Tibial artery (tissue), 4 donors: ENCODE measurements at regions not wholly inside any gene's neighbourhood (a gene's known extent, or its start where the extent isn't known, plus 50 kb on each side); places are given as distances from the start of the nearest gene placed in this dataset.

Experiments
- DNase-seq, 2 donors: peaks; one replicate each; pipeline ENCODE4 v3.0.0-alpha.2; 2019
- H3K27ac ChIP-seq, 2 donors: fragments of 200-600 bp; sonication (generic) in 1 of 2; 1 replicate in 1 of 2; 2 replicates in 1 of 2; pipeline ENCODE4 v1.5.1; 2018 to 2019; ENCODE audit warnings: mild to moderate bottlenecking in 1 of 2
- H3K27me3 ChIP-seq, 2 donors: fragments of 200-600 bp; sonication (generic) in 1 of 2; one replicate each; pipeline versions ENCODE4 v1.5.1 to v1.6.0; 2016 to 2019
- H3K36me3 ChIP-seq, 3 donors: fragments of 200-600 bp; sonication (generic) in 2 of 3; one replicate each; pipeline ENCODE4 v1.5.1; 2016 to 2019; ENCODE audit warnings: mild to moderate bottlenecking in 2 of 3
- H3K4me1 ChIP-seq, 4 donors: fragments of 200-600 bp; sonication (generic) in 2 of 4; 1 replicate in 3 of 4; 2 replicates in 1 of 4; pipeline ENCODE4 v1.5.1; 2016 to 2019
- H3K4me3 ChIP-seq, 2 donors: fragments of 200-600 bp; sonication (generic) in 1 of 2; 1 replicate in 1 of 2; 2 replicates in 1 of 2; pipeline ENCODE4 v1.5.1; 2018 to 2019; ENCODE audit warnings: mild to moderate bottlenecking in 2 of 2
- H3K9me3 ChIP-seq, 3 donors: fragments of 200-600 bp; sonication (generic) in 1 of 3; one replicate each; pipeline ENCODE4 v1.5.1; 2016 to 2019
- CTCF ChIP-seq, 2 experiments: fragments of 200-600 bp in 1 of 2; fragments of 450-650 bp in 1 of 2; IDR thresholded peaks; one replicate each; pipeline ENCODE4 v1.5.1; 2017 to 2019; ENCODE audit warnings: antibody characterized with exemption in 2 of 2, mild to moderate bottlenecking in 1 of 2, moderate library complexity in 1 of 2
- intact Hi-C: fragments of 100-400 bp; cut with DNase I; formaldehyde crosslinking; loops from one replicate; pipeline ENCODE4 v1.15.0; 2023; ENCODE audit warnings: low total_unique reads

- intact Hi-C loops = no loop called here
- TF ChIP-seq CTCF (IDR thresholded peaks at IDR 0.05) = no peak
Observed at GRCh38 chr11:95308512-95309035, 77.6 kb upstream of the SESN3 start.

GRCh38 chr11:95307286-95307685, 76.3 kb upstream of the SESN3 start:
- TF ChIP-seq CTCF (IDR thresholded peaks at IDR 0.05) = no peak
- Histone ChIP-seq H3K4me1 (no peaks in the 10 kb centered on the region), H3K4me3 (no peak overlapping the region), H3K9me3 (no peaks in the 10 kb centered on the region), H3K27ac (no peak overlapping the region), H3K36me3 (no peaks in the 10 kb centered on the region), H3K27me3 (no peaks in the 10 kb centered on the region)
- intact Hi-C loops = no loop called here
- no peak for DNase-seq

More at GRCh38 chr11:95308512-95309035, 77.6 kb upstream of the SESN3 start:
- Histone ChIP-seq H3K9me3 (no peaks in the 10 kb centered on the region), H3K4me3 (no peak overlapping the region), H3K27ac (no peak overlapping the region), H3K4me1 (no peaks in the 10 kb centered on the region), H3K36me3 (no peaks in the 10 kb centered on the region), H3K27me3 (no peaks in the 10 kb centered on the region)
- DNase-seq = no peak

- intact Hi-C loops = no loop called here
- Histone ChIP-seq H3K9me3 (no peaks in the 10 kb centered on the region), H3K36me3 (no peaks in the 10 kb centered on the region), H3K4me1 (no peaks in the 10 kb centered on the region), H3K27ac (no peak overlapping the region), H3K4me3 (no peak overlapping the region), H3K27me3 (no peaks in the 10 kb centered on the region)
- no peak for TF ChIP-seq CTCF (IDR thresholded peaks at IDR 0.05)
- DNase-seq = no peak
Observed at GRCh38 chr11:95306801-95307200, 75.8 kb upstream of the SESN3 start.

GRCh38 chr11:95306123-95306522, 75.1 kb upstream of the SESN3 start:
- no peak overlapping the region for H3K27ac ChIP-seq
- TF ChIP-seq CTCF (IDR thresholded peaks at IDR 0.05) = no peak

GRCh38 chr11:95305705-95306104, 74.7 kb upstream of the SESN3 start:
- intact Hi-C loops = no loop called here
- Histone ChIP-seq H3K4me3 (no peak overlapping the region), H3K4me1 (no peaks in the 10 kb centered on the region), H3K27me3 (no peaks in the 10 kb centered on the region), H3K27ac (no peak overlapping the region), H3K9me3 (no peaks in the 10 kb centered on the region), H3K36me3 (no peaks in the 10 kb centered on the region)
- DNase-seq = no peak
- TF ChIP-seq CTCF (IDR thresholded peaks at IDR 0.05) = no peak

More at GRCh38 chr11:95306123-95306522, 75.1 kb upstream of the SESN3 start:
- no peak for DNase-seq
- H3K4me1 ChIP-seq = no peaks in the 10 kb centered on the region
- intact Hi-C loops = no loop called here
- H3K4me3 ChIP-seq = no peak overlapping the region
- no peaks in the 10 kb centered on the region for H3K36me3 ChIP-seq
- no peaks in the 10 kb centered on the region for H3K9me3 ChIP-seq
- no peaks in the 10 kb centered on the region for H3K27me3 ChIP-seq

- no peak for DNase-seq
- Histone ChIP-seq H3K4me1 (no peaks in the 10 kb centered on the region), H3K9me3 (no peaks in the 10 kb centered on the region), H3K4me3 (no peak overlapping the region), H3K36me3 (no peaks in the 10 kb centered on the region), H3K27me3 (no peaks in the 10 kb centered on the region), H3K27ac (no peak overlapping the region)
- no peak for TF ChIP-seq CTCF (IDR thresholded peaks at IDR 0.05)
- intact Hi-C loops = no loop called here
Observed at GRCh38 chr11:95304777-95305176, 73.8 kb upstream of the SESN3 start.
